OCI-LY1 (cell line): ENCODE measurements at regions not wholly inside any gene's neighbourhood (a gene's known extent, or its start where the extent isn't known, plus 50 kb on each side); places are given as distances from the start of the nearest gene placed in this dataset.

ENCODE experiments used
- H2AFZ ChIP-seq: fragments of 200-600 bp; sonication (generic), shearing (Covaris generic); 2 replicates; pipeline ENCODE4 v1.6.0; 2014; ENCODE audit warnings: antibody characterized with exemption, mild to moderate bottlenecking, low read length
- H3F3A ChIP-seq: fragments of 200-600 bp; sonication (generic), shearing (Covaris generic); 2 replicates; pipeline ENCODE4 v1.6.0; 2014; ENCODE audit warnings: mild to moderate bottlenecking, antibody characterized with exemption, low read length, moderate library complexity; ENCODE audit not compliant: insufficient read depth
- H3K27ac ChIP-seq: fragments of 200-600 bp; sonication (generic); 2 replicates; pipeline ENCODE4 v1.5.1; 2014; ENCODE audit warnings: low read length, mixed run types, mild to moderate bottlenecking, low read depth; ENCODE audit not compliant: poor library complexity, severe bottlenecking
- H3K27me3 ChIP-seq: fragments of 200-600 bp; sonication (generic); 2 replicates; pipeline ENCODE4 v1.6.0; 2014; ENCODE audit warnings: antibody characterized with exemption, mild to moderate bottlenecking, low read length, moderate library complexity; ENCODE audit not compliant: insufficient read depth
- H3K36me3 ChIP-seq: fragments of 200-600 bp; sonication (generic); 2 replicates; pipeline ENCODE4 v1.6.1; 2014; ENCODE audit warnings: mild to moderate bottlenecking, antibody characterized with exemption, low read length, moderate library complexity, mixed read lengths; ENCODE audit not compliant: insufficient read depth
- H3K4me1 ChIP-seq: fragments of 200-600 bp; sonication (generic); 2 replicates; pipeline ENCODE4 v1.5.1; 2014; ENCODE audit warnings: mild to moderate bottlenecking, low read length, moderate library complexity; ENCODE audit not compliant: insufficient read depth, severe bottlenecking
- H3K4me2 ChIP-seq: fragments of 200-600 bp; sonication (generic), shearing (Covaris generic); 2 replicates; pipeline ENCODE4 v1.6.1; 2014; ENCODE audit warnings: low read length
- H3K4me3 ChIP-seq: fragments of 200-600 bp; sonication (generic); 2 replicates; pipeline ENCODE4 v1.5.1; 2014; ENCODE audit warnings: low read length, low read depth, mild to moderate bottlenecking, mixed read lengths; ENCODE audit not compliant: poor library complexity, severe bottlenecking
- H3K79me2 ChIP-seq: fragments of 200-600 bp; shearing (Covaris generic); 2 replicates; pipeline ENCODE4 v1.6.1; 2016; ENCODE audit warnings: mixed run types, low read length, mixed read lengths; ENCODE audit not compliant: insufficient read depth
- H3K9ac ChIP-seq: fragments of 200-600 bp; sonication (generic), shearing (Covaris generic); 2 replicates; pipeline ENCODE4 v1.6.1; 2014; ENCODE audit warnings: mild to moderate bottlenecking, low read length, mixed read lengths
- H3K9me2 ChIP-seq: fragments of 200-600 bp; sonication (generic), shearing (Covaris generic); 2 replicates; pipeline ENCODE4 v1.6.1; 2014; ENCODE audit warnings: low read depth, mild to moderate bottlenecking, low read length, mixed read lengths
- H3K9me3 ChIP-seq: fragments of 200-600 bp; shearing (Covaris generic); 2 replicates; pipeline ENCODE4 v1.6.1; 2014; ENCODE audit warnings: low read length, mixed read lengths
- H4K20me1 ChIP-seq: fragments of 200-600 bp; sonication (generic), shearing (Covaris generic); 2 replicates; pipeline ENCODE4 v1.6.0; 2016; ENCODE audit warnings: mild to moderate bottlenecking, low read length; ENCODE audit not compliant: insufficient read depth
- CTCF ChIP-seq: fragments of 200-600 bp; sonication (generic), shearing (Covaris generic); IDR thresholded peaks from 2 replicates; pipeline ENCODE4 v1.5.1; 2017; ENCODE audit warnings: mild to moderate bottlenecking, antibody characterized with exemption, low read length, moderate library complexity, mixed read lengths
- EZH2 ChIP-seq: fragments of 200-600 bp; sonication (generic), shearing (Covaris generic); IDR thresholded peaks from 2 replicates; pipeline ENCODE4 v1.8.0; 2017; ENCODE audit warnings: borderline replicate concordance, mixed run types, mild to moderate bottlenecking, antibody characterized with exemption, low read length, moderate library complexity, mixed read lengths

GRCh38 chr4:156261230-156261629 is 307.6 kb upstream of the CTSO start:
- Histone ChIP-seq H4K20me1 (no peaks in the 10 kb centered on the region), H3K4me3 (no peak overlapping the region), H3K79me2 (no peaks in the 10 kb centered on the region), H3K27me3 (no peaks in the 10 kb centered on the region), H3K4me2 (no peak overlapping the region), H3K9me3 (no peaks in the 10 kb centered on the region), H3K36me3 (no peaks in the 10 kb centered on the region), H3K9me2 (no peaks in the 10 kb centered on the region), H3K9ac (no peak overlapping the region), H3F3A (no peaks in the 10 kb centered on the region), H2AFZ (no peak overlapping the region), H3K27ac (no peak overlapping the region), H3K4me1 (no peaks in the 10 kb centered on the region)
- TF ChIP-seq CTCF (no peak), EZH2 (no peak)

GRCh38 chr4:156255230-156256007 is 301.8 kb upstream of the CTSO start:
- Histone ChIP-seq H3K4me2 (no peak overlapping the region), H3K9me3 (no peaks in the 10 kb centered on the region), H3K4me1 (no peaks in the 10 kb centered on the region), H3K4me3 (no peak overlapping the region), H3F3A (no peaks in the 10 kb centered on the region), H3K9me2 (no peaks in the 10 kb centered on the region), H3K27me3 (no peaks in the 10 kb centered on the region), H2AFZ (no peak overlapping the region), H3K79me2 (no peaks in the 10 kb centered on the region), H3K27ac (no peak overlapping the region), H3K36me3 (no peaks in the 10 kb centered on the region), H3K9ac (no peak overlapping the region), H4K20me1 (no peaks in the 10 kb centered on the region)
- TF ChIP-seq CTCF (no peak), EZH2 (no peak)

- Histone ChIP-seq H3K4me2 (no peak overlapping the region), H3K9me2 (no peaks in the 10 kb centered on the region)
Observed at GRCh38 chr4:156252358-156252921, 298.8 kb upstream of the CTSO start.

More at GRCh38 chr4:156252358-156252921, 298.8 kb upstream of the CTSO start:
- Histone ChIP-seq H3K79me2 (no peaks in the 10 kb centered on the region), H3K4me1 (no peaks in the 10 kb centered on the region), H2AFZ (no peak overlapping the region), H3K9me3 (no peaks in the 10 kb centered on the region), H3K4me3 (no peak overlapping the region), H3K27me3 (no peaks in the 10 kb centered on the region), H3K27ac (no peak overlapping the region), H3K36me3 (no peaks in the 10 kb centered on the region), H3K9ac (no peak overlapping the region), H4K20me1 (no peaks in the 10 kb centered on the region), H3F3A (no peaks in the 10 kb centered on the region)
- TF ChIP-seq CTCF (no peak), EZH2 (no peak)
